Panc1 (cell line): ENCODE measurements at regions not wholly inside any gene's neighbourhood (a gene's known extent, or its start where the extent isn't known, plus 50 kb on each side); places are given as distances from the start of the nearest gene placed in this dataset.

Source experiments
- ATAC-seq: fragments of 200-7000 bp; cut with Tn5 transposase; 2 replicates; pipeline ENCODE4 v1.9.1; 2020; ENCODE audit warnings: mild to moderate bottlenecking, moderate library complexity
- BruUV-seq: library from RNA; stranded (reverse); fragments of 400-500 nt; replicated peaks from 2 replicates; lab custom pipeline; 2021; lab: Mats Ljungman, UMichigan
- CTCF ChIA-PET: fragments of 300-600 bp; sonication (Branson Sonifier 250); formaldehyde crosslinking; loops from one replicate; lab custom pipeline; 2022; ENCODE audit warnings: antibody characterized with exemption; lab: Charles Lee
- POLR2A ChIA-PET: fragments of 300-600 bp; sonication (Branson Sonifier 250); formaldehyde crosslinking; loops from one replicate; lab custom pipeline; 2022; ENCODE audit warnings: antibody characterized with exemption; lab: Charles Lee
- DNase-seq: peaks from one replicate; pipeline ENCODE4 v3.0.0-alpha.2; 2010; ENCODE audit warnings: low read depth, low spot score
- H3K27ac ChIP-seq: 2 replicates; pipeline ENCODE4 v1.5.1; 2011; ENCODE audit warnings: mild to moderate bottlenecking, low read length, inconsistent platforms
- H3K27me3 ChIP-seq: fragments of 200-500 bp; sonication (Bioruptor generic); 2 replicates; pipeline ENCODE4 v1.6.0; 2014; ENCODE audit warnings: low read length, inconsistent platforms; ENCODE audit not compliant: control insufficient read depth, insufficient read depth
- H3K36me3 ChIP-seq: fragments of 200-500 bp; sonication (Bioruptor generic); 2 replicates; pipeline ENCODE4 v1.5.1; 2014; ENCODE audit warnings: inconsistent platforms, mild to moderate bottlenecking, low read length, moderate library complexity; ENCODE audit not compliant: control insufficient read depth, insufficient read depth
- H3K4me1 ChIP-seq: 2 replicates; pipeline ENCODE4 v1.5.1; 2011; ENCODE audit warnings: inconsistent platforms, mild to moderate bottlenecking, low read length, moderate library complexity; ENCODE audit not compliant: control insufficient read depth, insufficient read depth
- H3K4me3 ChIP-seq, 2 experiments: 2 replicates each; pipeline ENCODE4 v1.5.1; 2011 to 2012; ENCODE audit warnings: low read depth in 2 of 2, low read length in 2 of 2, mild to moderate bottlenecking in 2 of 2, inconsistent platforms in 1 of 2, moderate library complexity in 1 of 2
- H3K9me3 ChIP-seq: fragments of 200-500 bp; sonication (Bioruptor generic); 2 replicates; pipeline ENCODE4 v1.5.1; 2014; ENCODE audit warnings: low read depth, mild to moderate bottlenecking, inconsistent platforms, low read length, moderate library complexity; ENCODE audit not compliant: control insufficient read depth, insufficient read depth
- CTCF ChIP-seq: fragments of 450-650 bp; IDR thresholded peaks from 2 replicates; pipeline ENCODE4 v1.5.1; 2017; ENCODE audit warnings: mild to moderate bottlenecking
- POLR2AphosphoS5 ChIP-seq: IDR thresholded peaks from 2 replicates; pipeline ENCODE4 v1.6.1; 2012; ENCODE audit warnings: mild to moderate bottlenecking, low read depth, low read length, moderate library complexity
- REST ChIP-seq, 2 experiments: IDR thresholded peaks; 2 replicates each; pipeline ENCODE4 v1.6.1; 2011 to 2012; ENCODE audit warnings: low read depth in 2 of 2, control low read depth in 1 of 2, low read length in 1 of 2, mild to moderate bottlenecking in 1 of 2, moderate library complexity in 1 of 2; ENCODE audit not compliant: insufficient read depth in 1 of 2
- SIN3A ChIP-seq: IDR thresholded peaks from 2 replicates; pipeline ENCODE4 v1.6.1; 2012; ENCODE audit warnings: low read depth, mild to moderate bottlenecking, low read length, moderate library complexity, borderline replicate concordance; ENCODE audit not compliant: insufficient read depth
- TCF7L2 ChIP-seq: IDR thresholded peaks from 2 replicates; pipeline ENCODE4 v1.6.1; 2011; ENCODE audit warnings: mild to moderate bottlenecking, low read depth, low read length, inconsistent platforms
- in situ Hi-C: cut with HindIII; loops from 2 replicates; pipeline ENCODE4 v1.10.0; 2016; ENCODE audit warnings: low sequenced_read_pairs, low pct_unique_long_range_greater_than_20kb
- intact Hi-C: fragments of 100-400 bp; cut with micrococcal nuclease; formaldehyde crosslinking; loops from one replicate; pipeline ENCODE4 v1.10.0; 2022; ENCODE audit not compliant: unreplicated experiment

- TF ChIP-seq CTCF (no peak), REST (IDR thresholded peaks at IDR 0.05; ENCODE audit: insufficient read depth in 1 of 2, low read depth in 2 of 2, low read length in 1 of 2) (no peak), SIN3A (no peak), POLR2AphosphoS5 (no peak), TCF7L2 (no peak)
- Histone ChIP-seq H3K27ac (no peak overlapping the region), H3K4me3 (no peak overlapping the region), H3K36me3 (no peaks in the 10 kb centered on the region), H3K27me3 (peaks cover 5% of the 10 kb centered on the region; the same call in 1 of the 2 replicates), H3K4me1 (no peaks in the 10 kb centered on the region), H3K9me3 (no peaks in the 10 kb centered on the region)
- BruUV-seq, result no TSS peak
- in situ Hi-C loops, result no loop called here
- ChIA-PET CTCF (no interaction called here), POLR2A (no interaction called here)
- DNase-seq (no peak), ATAC-seq (no peak)
- intact Hi-C loops, result no loop called here
Observed at GRCh38 chr5:168073311-168073710, 218.1 kb upstream of the WWC1 start.

GRCh38 chr5:168073991-168074800, 217.2 kb upstream of the WWC1 start:
- no TSS peak for BruUV-seq
- Histone ChIP-seq H3K27ac (no peak overlapping the region), H3K4me3 (no peak overlapping the region), H3K9me3 (no peaks in the 10 kb centered on the region), H3K36me3 (no peaks in the 10 kb centered on the region), H3K4me1 (no peaks in the 10 kb centered on the region), H3K27me3 (peaks cover 3% of the 10 kb centered on the region; the same call in 1 of the 2 replicates)
- CTCF ChIA-PET, result no interaction called here
- ATAC-seq, result no peak
- TF ChIP-seq CTCF, result no peak
- no peak for TF ChIP-seq TCF7L2
- no peak for TF ChIP-seq SIN3A
- TF ChIP-seq REST (IDR thresholded peaks at IDR 0.05; ENCODE audit: insufficient read depth in 1 of 2, low read depth in 2 of 2, low read length in 1 of 2), result no peak
- no peak for TF ChIP-seq POLR2AphosphoS5
- in situ Hi-C loops (no loop called here), intact Hi-C loops (no loop called here)
- DNase-seq, result no peak
- POLR2A ChIA-PET, result no interaction called here
